ENCODE measurements at regions not wholly inside any gene's neighbourhood (a gene's known extent, or its start where the extent isn't known, plus 50 kb on each side); places are given as distances from the start of the nearest gene placed in this dataset.

GRCh38 chr4:89595125-89595789 is 241.7 kb downstream of the SNCA start:
- Histone ChIP-seq H3K9ac (ENCODE audit: extremely low read depth, insufficient read length, low read length) (no peak overlapping the region), H3K4me1 (ENCODE audit: insufficient read depth, low read length) (no peaks in the 10 kb centered on the region), H4K91ac (ENCODE audit: insufficient read length, low read depth, low read length) (no peak overlapping the region), H2BK5ac (ENCODE audit: insufficient read length, low read length) (no peak overlapping the region), H2BK15ac (ENCODE audit: low read depth, low read length) (no peak overlapping the region), H3K27ac (ENCODE audit: insufficient read length, low read depth, low read length) (no peak overlapping the region), H2BK12ac (ENCODE audit: insufficient read length, low read depth, low read length) (no peak overlapping the region), H4K5ac (ENCODE audit: insufficient read length, low read depth, low read length) (no peak overlapping the region), H2AFZ (ENCODE audit: low read length) (no peak overlapping the region), H3K14ac (ENCODE audit: insufficient read depth, low read length) (no peak overlapping the region), H2AK5ac (ENCODE audit: insufficient read length, low read length) (no peak overlapping the region), H4K20me1 (ENCODE audit: control insufficient read depth, insufficient read depth, insufficient read length) (no peaks in the 10 kb centered on the region), H2BK20ac (ENCODE audit: low read depth, low read length, poor library complexity, severe bottlenecking) (no peak overlapping the region), H3K23ac (ENCODE audit: insufficient read length, low read depth, low read length) (no peak overlapping the region), H3T11ph (ENCODE audit: low read length) (no peak overlapping the region), H3K56ac (ENCODE audit: insufficient read length, low read depth, low read length) (no peak overlapping the region), H3K27me3 (ENCODE audit: insufficient read depth, low read length) (peaks cover 6% of the 10 kb centered on the region; the same call in 1 of the 2 replicates), H3K18ac (ENCODE audit: insufficient read length, low read depth, low read length) (no peak overlapping the region), H3K9me3 (ENCODE audit: control insufficient read depth, low read depth, low read length) (no peaks in the 10 kb centered on the region), H3K23me2 (ENCODE audit: insufficient read length, low read depth, low read length, poor library complexity, severe bottlenecking) (no peaks in the 10 kb centered on the region), H4K8ac (replicated peaks; ENCODE audit: insufficient read length, low read depth, low read length) (no peak overlapping the region), H3K79me1 (ENCODE audit: insufficient read depth, low read depth, low read length, poor library complexity, severe bottlenecking) (no peaks in the 10 kb centered on the region), H3K4ac (ENCODE audit: low read depth, low read length) (no peak overlapping the region), H3K79me2 (ENCODE audit: insufficient read depth, low read length) (no peaks in the 10 kb centered on the region), H3K4me2 (ENCODE audit: insufficient read depth, insufficient read length, low read length) (no peak overlapping the region), H2BK120ac (ENCODE audit: low read depth, low read length, poor library complexity, severe bottlenecking) (no peak overlapping the region)
- H3K9me3 Mint-ChIP-seq, result peaks cover 4 to 6% of the 10 kb centered on the region in 2 experiments; a peak in 4 of 5 replicates
- H3K27ac Mint-ChIP-seq, result no peak overlapping the region
- TF ChIP-seq CTCF (conservative IDR thresholded peaks at IDR 0.05), result no peak
- H3K4me1 Mint-ChIP-seq, result no peaks in the 10 kb centered on the region
- no peaks in the 10 kb centered on the region for H3K36me3 Mint-ChIP-seq (ENCODE audit: insufficient read depth in 1 of 3, low read depth in 3 of 3)
- H3K27me3 Mint-ChIP-seq (ENCODE audit: low read depth), result peaks cover 62% of the 10 kb centered on the region
- 100% methylated on average over 1 of the region's 6 CpGs for WGBS (ENCODE audit: extremely low coverage, insufficient read length, low lambda C conversion rate)
- H3K4me3 Mint-ChIP-seq, result no peak overlapping the region
- DNase-seq, result no peak

Measured in H9 (cell line).